ENCODE measurements at regions not wholly inside any gene's neighbourhood (a gene's known extent, or its start where the extent isn't known, plus 50 kb on each side); places are given as distances from the start of the nearest gene placed in this dataset.

DNA sequence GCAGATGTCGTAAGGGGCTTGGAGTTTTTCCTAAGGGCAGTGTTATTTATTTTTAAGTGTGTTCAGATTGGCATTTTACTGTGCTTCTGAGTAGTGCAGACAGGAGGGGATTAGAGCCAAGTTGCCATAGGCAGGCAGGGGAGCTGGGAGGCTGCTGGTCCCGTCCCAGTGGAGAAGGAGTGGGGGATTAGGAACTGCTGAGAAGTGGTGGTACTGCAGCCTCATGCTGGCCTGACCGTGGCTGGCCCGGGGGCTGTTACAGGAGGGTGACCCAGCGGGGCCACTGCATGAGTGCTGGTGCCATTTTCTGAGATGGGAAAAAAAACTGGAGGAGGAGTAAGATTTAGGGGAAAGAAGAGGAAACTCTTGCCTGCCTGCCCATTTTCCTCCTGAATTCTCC lies 52.3 kb upstream of the DLK1 start:
- no peaks in the 10 kb centered on the region for H3K9me3 Mint-ChIP-seq
- H3K27me3 Mint-ChIP-seq (ENCODE audit: low read depth) = peaks cover 27% of the 10 kb centered on the region
- H3K36me3 Mint-ChIP-seq (ENCODE audit: low read depth) = no peaks in the 10 kb centered on the region
- DNase-seq (ENCODE audit: low read depth, low spot score) = no peak
- H3K27ac Mint-ChIP-seq (ENCODE audit: unreplicated experiment) = peak overlapping the region; percentile 53
- H3K4me1 Mint-ChIP-seq = peaks cover 55% of the 10 kb centered on the region
- TF ChIP-seq, protein P1, sequence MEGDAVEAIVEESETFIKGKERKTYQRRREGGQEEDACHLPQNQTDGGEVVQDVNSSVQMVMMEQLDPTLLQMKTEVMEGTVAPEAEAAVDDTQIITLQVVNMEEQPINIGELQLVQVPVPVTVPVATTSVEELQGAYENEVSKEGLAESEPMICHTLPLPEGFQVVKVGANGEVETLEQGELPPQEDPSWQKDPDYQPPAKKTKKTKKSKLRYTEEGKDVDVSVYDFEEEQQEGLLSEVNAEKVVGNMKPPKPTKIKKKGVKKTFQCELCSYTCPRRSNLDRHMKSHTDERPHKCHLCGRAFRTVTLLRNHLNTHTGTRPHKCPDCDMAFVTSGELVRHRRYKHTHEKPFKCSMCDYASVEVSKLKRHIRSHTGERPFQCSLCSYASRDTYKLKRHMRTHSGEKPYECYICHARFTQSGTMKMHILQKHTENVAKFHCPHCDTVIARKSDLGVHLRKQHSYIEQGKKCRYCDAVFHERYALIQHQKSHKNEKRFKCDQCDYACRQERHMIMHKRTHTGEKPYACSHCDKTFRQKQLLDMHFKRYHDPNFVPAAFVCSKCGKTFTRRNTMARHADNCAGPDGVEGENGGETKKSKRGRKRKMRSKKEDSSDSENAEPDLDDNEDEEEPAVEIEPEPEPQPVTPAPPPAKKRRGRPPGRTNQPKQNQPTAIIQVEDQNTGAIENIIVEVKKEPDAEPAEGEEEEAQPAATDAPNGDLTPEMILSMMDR (conservative IDR thresholded peaks at IDR 0.05) = no peak
- no peak overlapping the region for H3K4me3 Mint-ChIP-seq

DNA sequence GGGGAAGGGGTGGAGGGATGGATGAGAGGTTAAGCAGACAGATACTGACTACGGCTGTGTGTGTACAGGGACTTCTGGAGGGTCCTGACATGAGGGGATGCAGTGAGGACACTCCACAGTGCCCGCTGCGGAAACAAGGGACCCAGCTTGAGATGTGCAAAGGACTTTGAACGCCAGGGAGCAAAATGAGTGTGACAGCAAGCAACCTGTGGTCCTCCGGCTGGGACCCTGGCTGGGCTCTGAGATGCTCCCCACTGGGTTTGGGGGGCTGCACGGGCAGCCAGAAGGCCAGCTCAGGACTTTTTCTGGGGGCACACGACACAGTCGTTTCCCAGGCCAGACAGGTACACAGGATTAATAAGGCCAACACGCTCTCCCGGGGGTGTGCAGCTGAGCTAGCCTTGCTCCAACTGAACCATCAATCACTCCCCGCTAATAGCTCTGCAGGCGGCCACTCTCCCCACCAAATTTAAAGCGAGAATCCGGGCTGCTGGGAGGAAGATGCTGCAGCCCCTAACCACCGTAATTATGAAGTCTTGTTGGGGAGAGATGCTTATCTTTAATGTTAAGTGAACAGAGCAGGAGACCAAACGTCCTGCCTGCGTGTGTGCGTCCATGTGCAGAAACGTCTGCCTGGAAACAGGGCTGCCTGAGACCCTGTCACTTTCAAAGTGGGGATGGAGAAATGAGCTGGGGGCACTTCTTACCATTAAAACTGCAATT lies 51.6 kb upstream of the DLK1 start:
- no peaks in the 10 kb centered on the region for H3K36me3 Mint-ChIP-seq (ENCODE audit: low read depth)
- H3K4me3 Mint-ChIP-seq = no peak overlapping the region
- no peak for DNase-seq (ENCODE audit: low read depth, low spot score)
- peaks cover 27% of the 10 kb centered on the region for H3K27me3 Mint-ChIP-seq (ENCODE audit: low read depth)
- H3K4me1 Mint-ChIP-seq = peaks cover 54% of the 10 kb centered on the region
- H3K27ac Mint-ChIP-seq (ENCODE audit: unreplicated experiment) = peak overlapping the region; percentile 67
- TF ChIP-seq, protein P1 (conservative IDR thresholded peaks at IDR 0.05) = no peak
- H3K9me3 Mint-ChIP-seq = no peaks in the 10 kb centered on the region

DNA sequence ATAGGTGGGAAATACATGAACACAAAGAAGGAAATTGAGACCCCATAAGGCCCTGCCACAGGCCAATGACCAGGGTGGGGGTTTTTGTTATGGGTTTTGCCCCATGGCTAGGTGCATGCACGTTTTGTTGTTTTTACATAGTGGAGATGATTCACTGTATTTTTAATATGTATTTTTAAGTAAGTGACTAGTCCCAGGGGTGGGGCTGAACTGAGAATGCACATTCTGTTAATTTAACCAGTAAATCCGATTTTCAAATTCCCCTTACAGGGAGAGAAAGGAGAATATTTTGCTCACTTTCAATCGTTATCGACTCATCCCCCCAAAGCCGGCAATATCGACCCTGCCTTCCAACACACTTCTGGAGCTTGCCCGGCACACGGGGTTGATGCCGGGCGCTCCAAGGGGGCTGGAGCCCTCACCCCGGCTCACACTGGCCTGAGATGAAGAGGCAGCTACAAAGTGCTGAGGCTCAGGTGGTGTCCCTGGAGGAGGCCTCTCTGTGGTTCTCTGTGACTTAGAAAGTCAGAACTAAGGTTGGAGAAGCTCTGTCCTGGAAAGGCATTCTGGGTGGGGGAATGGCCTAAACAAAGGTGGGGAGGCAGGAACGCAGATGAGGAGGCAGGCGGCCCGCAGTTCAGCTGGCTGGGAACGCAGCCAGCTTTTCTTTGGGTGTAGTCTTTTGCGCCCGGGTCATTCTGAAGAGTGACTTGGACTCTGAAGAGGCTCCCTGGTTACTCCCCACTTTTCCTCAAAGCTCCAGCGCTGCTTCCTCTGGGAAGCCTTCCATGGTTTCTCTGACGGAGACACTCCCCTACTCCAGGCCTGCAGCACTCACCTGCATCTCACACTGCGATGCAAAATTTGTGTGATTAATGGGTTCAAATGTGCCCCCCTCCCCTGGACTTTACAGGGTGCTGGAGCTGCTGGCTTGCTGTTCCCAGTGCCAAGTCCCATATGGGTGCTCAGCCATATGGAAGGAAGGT lies 50.7 kb upstream of the DLK1 start:
- Mint-ChIP-seq H3K4me3 (no peak overlapping the region), H3K27ac (ENCODE audit: unreplicated experiment) (no peak overlapping the region)
- TF ChIP-seq, protein P1 (conservative IDR thresholded peaks at IDR 0.05) = no peak

More for the DNA sequence above, 50.7 kb upstream of the DLK1 start:
- DNase-seq (ENCODE audit: low read depth, low spot score) = no peak
- H3K4me1 Mint-ChIP-seq = peaks cover 56% of the 10 kb centered on the region
- no peaks in the 10 kb centered on the region for H3K9me3 Mint-ChIP-seq
- peaks cover 27% of the 10 kb centered on the region for H3K27me3 Mint-ChIP-seq (ENCODE audit: low read depth)
- H3K36me3 Mint-ChIP-seq (ENCODE audit: low read depth) = no peaks in the 10 kb centered on the region

All from neural crest cell (in vitro differentiated cells).